HCT116 (cell line): ENCODE measurements at regions not wholly inside any gene's neighbourhood (a gene's known extent, or its start where the extent isn't known, plus 50 kb on each side); places are given as distances from the start of the nearest gene placed in this dataset.

Experiments used
- ATAC-seq: fragments of 200-7000 bp; cut with Tn5 transposase; 2 replicates; pipeline ENCODE4 v1.9.1; 2020; ENCODE audit warnings: mild to moderate bottlenecking, moderate library complexity
- BruUV-seq: library from RNA; stranded (reverse); fragments of 400-500 nt; replicated peaks from 2 replicates; lab custom pipeline; 2021; lab: Mats Ljungman, UMichigan
- CTCF ChIA-PET: fragments of 300-600 bp; sonication (Branson Sonifier 250); formaldehyde crosslinking; loops from one replicate; lab custom pipeline; 2021; ENCODE audit warnings: antibody characterized with exemption; lab: Charles Lee
- POLR2A ChIA-PET: fragments of 300-600, 350-600 bp; sonication (Branson Sonifier 250); formaldehyde crosslinking; loops from one replicate; lab custom pipeline; 2021; ENCODE audit warnings: antibody characterized with exemption; lab: Charles Lee
- RAD21 ChIA-PET, 2 experiments: fragments of 300-600 bp; sonication (Branson Sonifier 250); formaldehyde crosslinking; loops; one replicate each; lab custom pipeline; 2023; ENCODE audit warnings: low total read pairs in 2 of 2; ENCODE audit not compliant: uncharacterized antibody in 2 of 2, unreplicated experiment in 2 of 2, low non-redundant PET in 1 of 2; lab: Charles Lee
- DNase-seq: peaks from one replicate; pipeline ENCODE4 v3.0.0-alpha.2; 2010; ENCODE audit warnings: low read depth, low spot score
- H2AFZ ChIP-seq: fragments of 200-600 bp; shearing (Covaris generic), sonication (generic); 2 replicates; pipeline ENCODE4 v1.6.1; 2017; ENCODE audit warnings: low read depth, mixed run types, mixed read lengths, antibody characterized with exemption, low read length; ENCODE audit not compliant: poor library complexity, severe bottlenecking
- H3K27ac ChIP-seq: 2 replicates; pipeline ENCODE4 v1.5.1; 2012; ENCODE audit warnings: low read depth, low read length
- H3K27me3 ChIP-seq: fragments of 200-600 bp; sonication (generic); 2 replicates; pipeline ENCODE4 v1.6.1; 2016; ENCODE audit warnings: mixed run types, low read length, mixed read lengths; ENCODE audit not compliant: insufficient read depth
- H3K36me3 ChIP-seq, 2 experiments: fragments of 200-500 bp in 1 of 2; fragments of 200-600 bp in 1 of 2; sonication (Bioruptor generic) in 1 of 2; sonication (generic) in 1 of 2; 2 replicates each; pipeline versions ENCODE4 v1.5.1 to v1.6.1; 2014 to 2016; ENCODE audit warnings: low read length in 2 of 2, inconsistent platforms in 1 of 2, mixed read lengths in 1 of 2, mixed run types in 1 of 2; ENCODE audit not compliant: insufficient read depth in 2 of 2, control insufficient read depth in 1 of 2
- H3K4me1 ChIP-seq, 2 experiments: fragments of 200-600 bp in 1 of 2; sonication (generic) in 1 of 2; 2 replicates each; pipeline versions ENCODE4 v1.5.1 to v1.6.1; 2012 to 2017; ENCODE audit warnings: low read length in 2 of 2, inconsistent platforms in 1 of 2, mild to moderate bottlenecking in 1 of 2, mixed read lengths in 1 of 2, mixed run types in 1 of 2, moderate library complexity in 1 of 2; ENCODE audit not compliant: insufficient read depth in 2 of 2, control insufficient read depth in 1 of 2
- H3K4me2 ChIP-seq: fragments of 200-600 bp; sonication (generic); 2 replicates; pipeline ENCODE4 v1.6.1; 2017; ENCODE audit warnings: mixed run types, low read length, mixed read lengths
- H3K4me3 ChIP-seq, 2 experiments: fragments of 200-600 bp in 1 of 2; sonication (generic) in 1 of 2; replicated peaks in 1 of 2; 2 replicates each; pipeline ENCODE4 v1.5.1; 2011 to 2016; ENCODE audit warnings: low read length in 2 of 2, control low read depth in 1 of 2, low read depth in 1 of 2, mild to moderate bottlenecking in 1 of 2, mixed read lengths in 1 of 2, mixed run types in 1 of 2
- H3K79me2 ChIP-seq: fragments of 200-600 bp; sonication (generic); 2 replicates; pipeline ENCODE4 v1.6.1; 2017; ENCODE audit warnings: mild to moderate bottlenecking, mixed run types, low read length, moderate library complexity, mixed read lengths; ENCODE audit not compliant: insufficient read depth
- H3K9ac ChIP-seq: fragments of 200-600 bp; sonication (generic); 2 replicates; pipeline ENCODE4 v1.6.1; 2016; ENCODE audit warnings: low read length, mixed read lengths
- H3K9me2 ChIP-seq: fragments of 200-600 bp; sonication (generic), shearing (Covaris generic); 2 replicates; pipeline ENCODE4 v1.6.1; 2017; ENCODE audit warnings: mixed run types, mild to moderate bottlenecking, moderate library complexity; ENCODE audit not compliant: insufficient read depth
- H3K9me3 ChIP-seq, 2 experiments: fragments of 200-500 bp in 1 of 2; fragments of 200-600 bp in 1 of 2; sonication (Bioruptor generic) in 1 of 2; sonication (generic) in 1 of 2; 2 replicates each; pipeline ENCODE4 v1.6.1; 2014 to 2017; ENCODE audit warnings: low read length in 2 of 2, mixed read lengths in 2 of 2, inconsistent platforms in 1 of 2, low read depth in 1 of 2, mild to moderate bottlenecking in 1 of 2, mixed run types in 1 of 2, moderate library complexity in 1 of 2; ENCODE audit not compliant: control insufficient read depth in 1 of 2, insufficient read depth in 1 of 2
- H4K20me1 ChIP-seq: fragments of 200-600 bp; sonication (generic), shearing (Covaris generic); 2 replicates; pipeline ENCODE4 v1.6.1; 2017; ENCODE audit warnings: mixed run types, mild to moderate bottlenecking, moderate library complexity; ENCODE audit not compliant: insufficient read depth
- CEBPB ChIP-seq: IDR thresholded peaks from 2 replicates; pipeline ENCODE4 v1.6.1; 2012; ENCODE audit warnings: low read depth
- EZH2phosphoT487 ChIP-seq: fragments of 200-600 bp; IDR thresholded peaks from 2 replicates; pipeline ENCODE4 v1.6.1; 2018; ENCODE audit warnings: antibody characterized with exemption, borderline replicate concordance
- FOSL1 ChIP-seq: IDR thresholded peaks from 2 replicates; pipeline ENCODE4 v1.6.1; 2012; ENCODE audit warnings: low read depth
- JUND ChIP-seq: IDR thresholded peaks from 2 replicates; pipeline ENCODE4 v1.6.1; 2012
- POLR2A ChIP-seq: IDR thresholded peaks from 2 replicates; pipeline ENCODE4 v1.7.0; 2011; ENCODE audit warnings: borderline replicate concordance; ENCODE audit not compliant: insufficient read depth, insufficient read length; ENCODE audit errors: extremely low read depth
- SIN3A ChIP-seq: IDR thresholded peaks from 2 replicates; pipeline ENCODE4 v1.6.1; 2012; ENCODE audit warnings: low read depth
- SP1 ChIP-seq: IDR thresholded peaks from 2 replicates; pipeline ENCODE4 v1.6.1; 2012; ENCODE audit warnings: low read depth
- SRF ChIP-seq: IDR thresholded peaks from 2 replicates; pipeline ENCODE4 v1.6.1; 2012; ENCODE audit warnings: low read depth
- YY1 ChIP-seq: IDR thresholded peaks from 2 replicates; pipeline ENCODE4 v1.6.1; 2011; ENCODE audit warnings: low read length, low read depth, moderate library complexity, mild to moderate bottlenecking; ENCODE audit not compliant: insufficient replicate concordance; ENCODE audit errors: extremely low read depth
- ZFX ChIP-seq: fragments of 450-650 bp; IDR thresholded peaks from 2 replicates; pipeline ENCODE4 v1.6.1; 2017
- ZNF274 ChIP-seq: fragments of 200-500 bp; sonication (Bioruptor generic); IDR thresholded peaks from 2 replicates; pipeline ENCODE4 v1.6.1; 2014; ENCODE audit warnings: mild to moderate bottlenecking, low read depth, low read length, inconsistent platforms
- intact Hi-C: fragments of 100-400 bp; cut with micrococcal nuclease; formaldehyde crosslinking; loops from 2 replicates; pipeline ENCODE4 v1.10.0; 2022
- TF ChIP-seq, protein P1 (sequence below): IDR thresholded peaks from 2 replicates; pipeline ENCODE4 v1.6.1; 2012
- TF ChIP-seq, protein P2 (sequence below), 3 experiments: fragments of 200-600 bp in 1 of 3; sonication (generic) in 1 of 3; IDR thresholded peaks in 2 of 3; conservative IDR thresholded peaks in 1 of 3; 2 replicates each; pipeline ENCODE4 v1.5.1; 2012 to 2017; ENCODE audit warnings: low read depth in 2 of 3, low read length in 2 of 3, antibody characterized with exemption in 1 of 3, borderline replicate concordance in 1 of 3, control low read depth in 1 of 3, mild to moderate bottlenecking in 1 of 3, mixed read lengths in 1 of 3, mixed run types in 1 of 3, moderate library complexity in 1 of 3; ENCODE audit not compliant: insufficient read depth in 1 of 3
- TF ChIP-seq, protein P3 (sequence below): IDR thresholded peaks from 2 replicates; pipeline ENCODE4 v1.6.1; 2011; ENCODE audit warnings: mild to moderate bottlenecking, low read length, moderate library complexity; ENCODE audit not compliant: insufficient replicate concordance; ENCODE audit errors: extremely low read depth

DNA sequence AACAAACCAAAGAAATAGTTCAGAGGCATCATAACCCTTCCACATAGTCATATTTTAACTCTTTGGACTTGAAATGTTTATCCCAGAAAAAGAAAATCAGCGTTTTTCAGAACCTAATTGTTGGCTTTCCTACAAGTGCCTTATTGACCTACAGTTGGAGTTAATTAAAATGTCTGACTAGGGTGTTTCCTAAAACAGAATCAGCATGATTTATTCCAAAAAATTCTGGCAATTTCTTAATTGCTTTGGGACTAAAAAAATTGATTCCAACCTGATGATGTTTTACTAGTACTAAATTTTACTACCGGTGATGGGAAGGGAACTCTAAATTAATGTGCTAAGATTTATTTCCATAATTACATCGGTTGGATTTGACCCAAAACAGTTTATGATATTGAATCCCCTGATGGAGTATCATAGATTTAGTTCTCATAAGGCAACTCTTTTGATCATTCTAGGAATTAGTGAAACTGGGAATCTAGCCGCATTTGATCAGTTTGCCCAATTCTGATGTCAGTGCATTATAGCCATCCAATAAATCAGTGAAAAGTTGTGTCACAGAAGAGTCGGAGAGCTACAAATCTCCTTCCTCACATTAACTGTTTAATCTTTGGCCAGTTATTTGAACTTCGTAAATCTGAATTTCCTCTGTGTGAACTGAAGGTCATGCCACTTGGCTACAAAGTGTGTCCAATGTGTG, 134.3 kb upstream of the DSEL start:
- no peaks in the 10 kb centered on the region for H3K36me3 ChIP-seq
- RAD21 ChIA-PET = no interaction called here
- no peak overlapping the region for H3K9ac ChIP-seq
- H2AFZ ChIP-seq = no peak overlapping the region
- DNase-seq (no peak), ATAC-seq (no peak)
- peaks cover 13 to 37% of the 10 kb centered on the region in 2 experiments for H3K9me3 ChIP-seq
- H3K27ac ChIP-seq = no peak overlapping the region
- CTCF ChIA-PET = no interaction called here
- no peaks in the 10 kb centered on the region for H4K20me1 ChIP-seq
- H3K4me1 ChIP-seq = no peaks in the 10 kb centered on the region
- no peaks in the 10 kb centered on the region for H3K27me3 ChIP-seq
- intact Hi-C loops = no loop called here
- H3K4me2 ChIP-seq = no peak overlapping the region
- TF ChIP-seq SP1 (no peak), EZH2phosphoT487 (no peak), CEBPB (no peak), ZNF274 (no peak), SRF (no peak), JUND (no peak), YY1 (no peak), SIN3A (no peak), POLR2A (no peak), ZFX (no peak), FOSL1 (no peak)
- TF ChIP-seq, protein P1, sequence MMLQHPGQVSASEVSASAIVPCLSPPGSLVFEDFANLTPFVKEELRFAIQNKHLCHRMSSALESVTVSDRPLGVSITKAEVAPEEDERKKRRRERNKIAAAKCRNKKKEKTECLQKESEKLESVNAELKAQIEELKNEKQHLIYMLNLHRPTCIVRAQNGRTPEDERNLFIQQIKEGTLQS = no peak
- TF ChIP-seq, protein P2, sequence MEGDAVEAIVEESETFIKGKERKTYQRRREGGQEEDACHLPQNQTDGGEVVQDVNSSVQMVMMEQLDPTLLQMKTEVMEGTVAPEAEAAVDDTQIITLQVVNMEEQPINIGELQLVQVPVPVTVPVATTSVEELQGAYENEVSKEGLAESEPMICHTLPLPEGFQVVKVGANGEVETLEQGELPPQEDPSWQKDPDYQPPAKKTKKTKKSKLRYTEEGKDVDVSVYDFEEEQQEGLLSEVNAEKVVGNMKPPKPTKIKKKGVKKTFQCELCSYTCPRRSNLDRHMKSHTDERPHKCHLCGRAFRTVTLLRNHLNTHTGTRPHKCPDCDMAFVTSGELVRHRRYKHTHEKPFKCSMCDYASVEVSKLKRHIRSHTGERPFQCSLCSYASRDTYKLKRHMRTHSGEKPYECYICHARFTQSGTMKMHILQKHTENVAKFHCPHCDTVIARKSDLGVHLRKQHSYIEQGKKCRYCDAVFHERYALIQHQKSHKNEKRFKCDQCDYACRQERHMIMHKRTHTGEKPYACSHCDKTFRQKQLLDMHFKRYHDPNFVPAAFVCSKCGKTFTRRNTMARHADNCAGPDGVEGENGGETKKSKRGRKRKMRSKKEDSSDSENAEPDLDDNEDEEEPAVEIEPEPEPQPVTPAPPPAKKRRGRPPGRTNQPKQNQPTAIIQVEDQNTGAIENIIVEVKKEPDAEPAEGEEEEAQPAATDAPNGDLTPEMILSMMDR (IDR thresholded peaks at IDR 0.05 in 2 of 3, conservative IDR thresholded peaks at IDR 0.05 in 1 of 3; ENCODE audit: borderline replicate concordance in 1 of 3, insufficient read depth in 1 of 3, low read depth in 2 of 3, low read length in 2 of 3) = no peak
- TF ChIP-seq, protein P3, sequence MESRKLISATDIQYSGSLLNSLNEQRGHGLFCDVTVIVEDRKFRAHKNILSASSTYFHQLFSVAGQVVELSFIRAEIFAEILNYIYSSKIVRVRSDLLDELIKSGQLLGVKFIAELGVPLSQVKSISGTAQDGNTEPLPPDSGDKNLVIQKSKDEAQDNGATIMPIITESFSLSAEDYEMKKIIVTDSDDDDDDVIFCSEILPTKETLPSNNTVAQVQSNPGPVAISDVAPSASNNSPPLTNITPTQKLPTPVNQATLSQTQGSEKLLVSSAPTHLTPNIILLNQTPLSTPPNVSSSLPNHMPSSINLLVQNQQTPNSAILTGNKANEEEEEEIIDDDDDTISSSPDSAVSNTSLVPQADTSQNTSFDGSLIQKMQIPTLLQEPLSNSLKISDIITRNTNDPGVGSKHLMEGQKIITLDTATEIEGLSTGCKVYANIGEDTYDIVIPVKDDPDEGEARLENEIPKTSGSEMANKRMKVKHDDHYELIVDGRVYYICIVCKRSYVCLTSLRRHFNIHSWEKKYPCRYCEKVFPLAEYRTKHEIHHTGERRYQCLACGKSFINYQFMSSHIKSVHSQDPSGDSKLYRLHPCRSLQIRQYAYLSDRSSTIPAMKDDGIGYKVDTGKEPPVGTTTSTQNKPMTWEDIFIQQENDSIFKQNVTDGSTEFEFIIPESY = no peak
- POLR2A ChIA-PET = no interaction called here
- no peaks in the 10 kb centered on the region for H3K79me2 ChIP-seq
- BruUV-seq = no TSS peak
- no peaks in the 10 kb centered on the region for H3K9me2 ChIP-seq
- H3K4me3 ChIP-seq = no peak overlapping the region
